Eye (tissue), 1 donor: ENCODE measurements at regions not wholly inside any gene's neighbourhood (a gene's known extent, or its start where the extent isn't known, plus 50 kb on each side); places are given as distances from the start of the nearest gene placed in this dataset.

Source experiments
- DNase-seq: peaks from one replicate; pipeline ENCODE4 v3.0.0-alpha.2; 2015

- DNase-seq, result no peak
These were observed 74.2 kb downstream of the GLI2 start for GRCh38 chr2:120809609-120810440.

- no peak for DNase-seq
These were observed 75.0 kb downstream of the GLI2 start for GRCh38 chr2:120810639-120811038.

GRCh38 chr2:120812866-120813265 lies 77.2 kb downstream of the GLI2 start:
- DNase-seq, result no peak

GRCh38 chr2:120814352-120814751 lies 78.7 kb downstream of the GLI2 start:
- DNase-seq, result no peak

GRCh38 chr2:120815292-120815691 lies 79.6 kb downstream of the GLI2 start:
- no peak for DNase-seq

GRCh38 chr2:120817136-120817955 lies 81.7 kb downstream of the GLI2 start:
- no peak for DNase-seq

- no peak for DNase-seq
These were observed 82.3 kb downstream of the GLI2 start for GRCh38 chr2:120817956-120818325.

- no peak for DNase-seq
These were observed 82.8 kb downstream of the GLI2 start for GRCh38 chr2:120818441-120818920.

- DNase-seq, result no peak
These were observed 84.1 kb downstream of the GLI2 start for GRCh38 chr2:120819720-120820210.

GRCh38 chr2:120820263-120820952 lies 84.7 kb downstream of the GLI2 start:
- peak; percentile 96 for DNase-seq

- peak; percentile 67 for DNase-seq
These were observed 85.2 kb downstream of the GLI2 start for GRCh38 chr2:120820953-120821279.

GRCh38 chr2:120821446-120822160 lies 85.9 kb downstream of the GLI2 start:
- DNase-seq, result no peak

- no peak for DNase-seq
These were observed 87.3 kb downstream of the GLI2 start for GRCh38 chr2:120822933-120823332.

- DNase-seq, result no peak
These were observed 87.9 kb downstream of the GLI2 start for GRCh38 chr2:120823551-120823950.

- DNase-seq, result no peak
These were observed 88.6 kb downstream of the GLI2 start for GRCh38 chr2:120824246-120824645.

GRCh38 chr2:120825370-120826259 lies 89.9 kb downstream of the GLI2 start:
- DNase-seq, result peak; percentile 73

GRCh38 chr2:120826260-120826648 lies 90.6 kb downstream of the GLI2 start:
- no peak for DNase-seq

GRCh38 chr2:120826716-120827410 lies 91.2 kb downstream of the GLI2 start:
- DNase-seq, result no peak

- no peak for DNase-seq
These were observed 92.4 kb downstream of the GLI2 start for GRCh38 chr2:120828066-120828465.

GRCh38 chr2:120828829-120829632 lies 93.4 kb downstream of the GLI2 start:
- DNase-seq, result peak; percentile 57
